ENCODE measurements at regions not wholly inside any gene's neighbourhood (a gene's known extent, or its start where the extent isn't known, plus 50 kb on each side); places are given as distances from the start of the nearest gene placed in this dataset.

DNA sequence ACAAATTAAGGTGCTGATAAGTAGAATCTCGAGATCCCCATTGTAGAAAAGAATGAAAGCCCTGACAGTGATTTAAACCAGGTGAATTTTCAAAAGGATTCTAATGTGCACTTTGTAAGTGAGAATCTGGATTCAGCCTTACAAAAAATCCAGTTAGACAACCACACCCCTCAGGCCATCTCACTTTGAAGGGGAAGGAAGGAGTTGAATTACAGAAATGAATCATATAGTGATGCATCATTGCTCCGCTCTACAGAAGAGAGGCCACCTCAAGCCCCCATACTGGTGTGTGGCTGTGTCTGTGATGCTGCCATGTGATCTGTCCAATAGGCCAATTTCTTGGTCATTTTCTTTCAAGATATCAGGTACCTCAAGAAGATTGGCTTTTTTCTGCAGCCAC is 85.5 kb upstream of the NT5E start:
- Mint-ChIP-seq H3K4me1 (no peaks in the 10 kb centered on the region), H3K27ac (no peak overlapping the region), H3K4me3 (no peak overlapping the region), H3K27me3 (peaks cover 7% of the 10 kb centered on the region), H3K9me3 (ENCODE audit: insufficient read depth) (no peaks in the 10 kb centered on the region)
- Histone ChIP-seq H4K20me1 (ENCODE audit: control insufficient read depth, insufficient read depth, low read length, poor library complexity, severe bottlenecking) (no peaks in the 10 kb centered on the region), H3K27me3 (replicated peaks in 1 of 4; ENCODE audit: control extremely low read depth in 1 of 4, control insufficient read depth in 3 of 4, insufficient read depth in 4 of 4, low read length in 3 of 4) (no peaks in the 10 kb centered on the region), H3K4me1 (ENCODE audit: control insufficient read depth in 2 of 2, insufficient read depth in 2 of 2, low read length in 2 of 2) (no peaks in the 10 kb centered on the region), H3K79me2 (ENCODE audit: control insufficient read depth, insufficient read depth, low read length) (no peaks in the 10 kb centered on the region), H2AFZ (ENCODE audit: insufficient read depth, low read depth, low read length, poor library complexity, severe bottlenecking) (no peak overlapping the region), H3K4me2 (replicated peaks; ENCODE audit: low read depth, low read length, poor library complexity, severe bottlenecking) (no peak overlapping the region), H3K36me3 (replicated peaks in 1 of 2; ENCODE audit: control extremely low read depth in 1 of 2, control insufficient read depth in 1 of 2, extremely low read depth in 1 of 2, insufficient read depth in 2 of 2, low read length in 1 of 2) (no peaks in the 10 kb centered on the region), H3K27ac (ENCODE audit: low read length in 2 of 2) (no peak overlapping the region), H3K4me3 (ENCODE audit: control extremely low read depth in 1 of 5, extremely low read depth in 1 of 5, insufficient read depth in 1 of 5, low read depth in 2 of 5, low read length in 4 of 5) (no peak overlapping the region), H3K9ac (ENCODE audit: low read length) (no peak overlapping the region), H3K9me3 (ENCODE audit: control extremely low read depth in 1 of 3, control insufficient read depth in 2 of 3, insufficient read depth in 1 of 3, low read length in 2 of 3) (no peaks in the 10 kb centered on the region)
- intact Hi-C loops (cut with micrococcal nuclease), result no loop called here
- no CpG with 5 or more reads among the region's 2 CpGs for whole genome bisulfite sequencing (ENCODE audit: insufficient coverage)
- no peak for TF ChIP-seq EZH2 (IDR thresholded peaks at IDR 0.05; ENCODE audit: borderline replicate concordance, insufficient read depth, low read depth, low read length, poor library complexity, severe bottlenecking)
- TF ChIP-seq, protein P1, sequence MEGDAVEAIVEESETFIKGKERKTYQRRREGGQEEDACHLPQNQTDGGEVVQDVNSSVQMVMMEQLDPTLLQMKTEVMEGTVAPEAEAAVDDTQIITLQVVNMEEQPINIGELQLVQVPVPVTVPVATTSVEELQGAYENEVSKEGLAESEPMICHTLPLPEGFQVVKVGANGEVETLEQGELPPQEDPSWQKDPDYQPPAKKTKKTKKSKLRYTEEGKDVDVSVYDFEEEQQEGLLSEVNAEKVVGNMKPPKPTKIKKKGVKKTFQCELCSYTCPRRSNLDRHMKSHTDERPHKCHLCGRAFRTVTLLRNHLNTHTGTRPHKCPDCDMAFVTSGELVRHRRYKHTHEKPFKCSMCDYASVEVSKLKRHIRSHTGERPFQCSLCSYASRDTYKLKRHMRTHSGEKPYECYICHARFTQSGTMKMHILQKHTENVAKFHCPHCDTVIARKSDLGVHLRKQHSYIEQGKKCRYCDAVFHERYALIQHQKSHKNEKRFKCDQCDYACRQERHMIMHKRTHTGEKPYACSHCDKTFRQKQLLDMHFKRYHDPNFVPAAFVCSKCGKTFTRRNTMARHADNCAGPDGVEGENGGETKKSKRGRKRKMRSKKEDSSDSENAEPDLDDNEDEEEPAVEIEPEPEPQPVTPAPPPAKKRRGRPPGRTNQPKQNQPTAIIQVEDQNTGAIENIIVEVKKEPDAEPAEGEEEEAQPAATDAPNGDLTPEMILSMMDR (IDR thresholded peaks at IDR 0.05), result no peak
- DNase-seq, result no peak
- no peak for ATAC-seq (ENCODE audit: low read depth)
- CTCF ChIA-PET, result no interaction called here
- POLR2A ChIA-PET, result no interaction called here

DNA sequence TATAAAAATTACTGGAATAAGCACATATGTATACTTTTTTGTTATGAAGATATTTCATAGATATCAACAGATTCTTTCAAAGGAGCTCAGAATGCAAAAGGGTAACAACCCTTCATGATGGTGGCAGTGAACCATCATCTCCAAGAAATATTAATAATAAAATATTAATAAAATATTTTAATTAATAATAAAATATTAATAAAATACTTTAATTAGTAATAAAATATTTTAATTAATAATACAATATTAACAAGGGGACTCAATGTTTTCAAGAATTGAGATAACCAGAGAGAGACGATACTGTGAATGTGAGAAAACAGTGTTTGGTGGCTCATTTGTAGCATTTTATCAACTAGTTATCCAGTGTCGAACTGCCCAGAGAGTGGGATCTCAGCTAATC is 86.0 kb upstream of the NT5E start:
- TF ChIP-seq EZH2 (IDR thresholded peaks at IDR 0.05; ENCODE audit: borderline replicate concordance, insufficient read depth, low read depth, low read length, poor library complexity, severe bottlenecking), result no peak
- TF ChIP-seq, protein P1 (IDR thresholded peaks at IDR 0.05), result no peak
- H3K4me2 ChIP-seq (replicated peaks; ENCODE audit: low read depth, low read length, poor library complexity, severe bottlenecking), result no peak overlapping the region
- WGBS (ENCODE audit: insufficient coverage), result 83% methylated on average over 1 of the region's 2 CpGs
- ATAC-seq (ENCODE audit: low read depth), result no peak
- H3K4me1 Mint-ChIP-seq, result no peaks in the 10 kb centered on the region
- H2AFZ ChIP-seq (ENCODE audit: insufficient read depth, low read depth, low read length, poor library complexity, severe bottlenecking), result no peak overlapping the region
- peaks cover 10% of the 10 kb centered on the region for H3K27me3 Mint-ChIP-seq
- no peak for DNase-seq
- no peak overlapping the region for H3K27ac Mint-ChIP-seq
- H4K20me1 ChIP-seq (ENCODE audit: control insufficient read depth, insufficient read depth, low read length, poor library complexity, severe bottlenecking), result no peaks in the 10 kb centered on the region
- no peaks in the 10 kb centered on the region for H3K9me3 ChIP-seq (ENCODE audit: control extremely low read depth in 1 of 3, control insufficient read depth in 2 of 3, insufficient read depth in 1 of 3, low read length in 2 of 3)
- no peak overlapping the region for H3K9ac ChIP-seq (ENCODE audit: low read length)
- H3K9me3 Mint-ChIP-seq (ENCODE audit: insufficient read depth), result no peaks in the 10 kb centered on the region
- ChIA-PET CTCF (no interaction called here), POLR2A (no interaction called here)
- no peak overlapping the region for H3K4me3 Mint-ChIP-seq
- no peak overlapping the region for H3K4me3 ChIP-seq (ENCODE audit: control extremely low read depth in 1 of 5, extremely low read depth in 1 of 5, insufficient read depth in 1 of 5, low read depth in 2 of 5, low read length in 4 of 5)
- no peaks in the 10 kb centered on the region for H3K36me3 ChIP-seq (replicated peaks in 1 of 2; ENCODE audit: control extremely low read depth in 1 of 2, control insufficient read depth in 1 of 2, extremely low read depth in 1 of 2, insufficient read depth in 2 of 2, low read length in 1 of 2)
- intact Hi-C loops (cut with micrococcal nuclease), result no loop called here
- no peaks in the 10 kb centered on the region for H3K4me1 ChIP-seq (ENCODE audit: control insufficient read depth in 2 of 2, insufficient read depth in 2 of 2, low read length in 2 of 2)
- H3K79me2 ChIP-seq (ENCODE audit: control insufficient read depth, insufficient read depth, low read length), result no peaks in the 10 kb centered on the region
- no peak overlapping the region for H3K27ac ChIP-seq (ENCODE audit: low read length in 2 of 2)
- no peaks in the 10 kb centered on the region for H3K27me3 ChIP-seq (replicated peaks in 1 of 4; ENCODE audit: control extremely low read depth in 1 of 4, control insufficient read depth in 3 of 4, insufficient read depth in 4 of 4, low read length in 3 of 4)

All from B cell (primary cell).